DMS53 treated with DMSO at 0.1 percent for 48 hours (cell line): ENCODE measurements at regions not wholly inside any gene's neighbourhood (a gene's known extent, or its start where the extent isn't known, plus 50 kb on each side); places are given as distances from the start of the nearest gene placed in this dataset.
"Not testable (repeated sequence)": the region's sequence is repeated elsewhere in the genome, so short reads cannot be mapped to it uniquely, and the experiment has no call there.

Experiments
- DNase-seq: peaks from one replicate; lab custom pipeline; 2025; ENCODE audit not compliant: unreplicated experiment; lab: John Stamatoyannopoulos, UW

- no peak for DNase-seq
These were observed 1232.5 kb upstream of the SEL1L start for GRCh38 chr14:82766123-82766522.

- no peak for DNase-seq
These were observed 1233.3 kb upstream of the SEL1L start for GRCh38 chr14:82766996-82767395.

GRCh38 chr14:82776958-82777357 lies 1243.3 kb upstream of the SEL1L start:
- no peak for DNase-seq

GRCh38 chr14:82778008-82778590 lies 1244.4 kb upstream of the SEL1L start:
- DNase-seq: no peak

GRCh38 chr14:82778601-82779000 lies 1244.9 kb upstream of the SEL1L start:
- no peak for DNase-seq

DNA sequence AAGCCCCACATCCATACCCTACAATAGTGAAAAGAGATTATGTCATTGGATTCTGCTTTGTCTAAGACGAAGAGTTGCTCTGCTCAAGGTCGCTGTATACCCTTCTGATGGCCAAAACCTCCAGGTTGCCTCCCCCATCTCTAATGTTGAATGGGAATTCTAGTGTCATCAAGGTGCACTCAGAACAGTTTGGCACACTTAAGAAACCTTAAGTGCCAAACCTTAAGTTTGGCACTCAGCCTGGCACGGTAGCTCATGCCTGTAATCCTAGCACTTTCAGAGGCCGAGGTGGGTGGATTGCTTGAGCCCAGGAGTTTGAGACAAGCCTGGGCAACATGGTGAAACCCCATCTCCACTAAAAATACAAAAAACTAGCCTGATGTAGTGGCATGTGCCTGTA lies 1245.6 kb upstream of the SEL1L start:
- DNase-seq: no peak

- no peak for DNase-seq
These were observed 1252.3 kb upstream of the SEL1L start for GRCh38 chr14:82785756-82786482.

DNA sequence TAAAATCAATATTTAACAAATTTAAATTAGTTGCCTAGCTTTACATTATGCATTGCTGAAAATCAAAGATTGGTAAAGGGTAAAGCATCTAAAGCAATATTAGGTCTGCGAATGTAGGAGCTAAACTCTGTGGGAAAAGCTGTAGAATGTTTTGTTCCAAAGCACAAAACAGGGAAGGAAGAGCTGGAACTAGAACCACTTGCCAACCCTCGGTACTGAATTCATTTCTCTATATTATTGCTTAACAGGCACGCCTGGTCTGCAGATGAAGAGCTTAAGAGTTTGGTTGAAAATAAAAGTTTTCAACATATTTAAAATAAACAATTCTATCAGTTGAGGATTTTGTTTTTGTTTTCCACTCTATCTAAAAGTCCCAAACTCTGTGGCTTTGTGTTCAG lies 1252.8 kb upstream of the SEL1L start:
- DNase-seq: no peak

DNA sequence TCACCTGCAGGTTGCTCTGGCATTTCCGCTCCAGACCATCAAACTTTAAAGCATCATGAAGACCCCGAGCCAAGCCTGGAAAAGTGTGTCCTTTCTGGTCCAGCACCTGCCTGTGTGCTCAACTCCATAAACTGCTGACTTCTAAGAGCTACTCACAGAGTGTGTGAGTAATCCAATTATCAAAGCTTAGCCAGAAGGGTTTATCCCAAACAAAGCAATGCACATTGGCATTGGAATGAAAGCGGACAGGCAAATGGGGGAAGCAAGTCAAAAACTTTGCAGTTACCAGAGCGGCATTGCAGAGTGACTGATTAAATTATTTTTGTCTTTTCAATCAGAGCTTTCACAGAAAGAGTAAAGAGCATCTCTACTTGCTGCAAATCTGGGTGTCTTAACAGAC lies 1262.4 kb upstream of the SEL1L start:
- no peak for DNase-seq

DNA sequence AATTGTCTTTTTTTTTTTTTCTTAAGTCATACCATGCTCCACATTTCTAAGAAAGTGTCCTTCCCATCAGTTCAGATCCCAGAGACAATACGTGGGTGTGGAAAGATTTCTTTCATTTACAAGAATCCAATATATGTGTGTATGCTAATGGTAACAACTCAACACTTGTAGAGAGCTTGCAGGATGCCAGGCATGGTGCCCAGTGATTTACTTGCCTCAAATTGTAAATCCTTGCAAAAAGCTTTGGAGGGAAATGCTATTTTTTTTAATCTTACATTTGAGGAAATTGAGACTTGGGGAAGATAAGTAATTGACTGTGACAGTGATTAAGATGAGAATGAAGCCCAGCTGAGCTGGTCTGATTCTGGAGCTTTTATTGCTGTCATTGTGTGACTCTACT lies 1264.6 kb upstream of the SEL1L start:
- no peak for DNase-seq

DNA sequence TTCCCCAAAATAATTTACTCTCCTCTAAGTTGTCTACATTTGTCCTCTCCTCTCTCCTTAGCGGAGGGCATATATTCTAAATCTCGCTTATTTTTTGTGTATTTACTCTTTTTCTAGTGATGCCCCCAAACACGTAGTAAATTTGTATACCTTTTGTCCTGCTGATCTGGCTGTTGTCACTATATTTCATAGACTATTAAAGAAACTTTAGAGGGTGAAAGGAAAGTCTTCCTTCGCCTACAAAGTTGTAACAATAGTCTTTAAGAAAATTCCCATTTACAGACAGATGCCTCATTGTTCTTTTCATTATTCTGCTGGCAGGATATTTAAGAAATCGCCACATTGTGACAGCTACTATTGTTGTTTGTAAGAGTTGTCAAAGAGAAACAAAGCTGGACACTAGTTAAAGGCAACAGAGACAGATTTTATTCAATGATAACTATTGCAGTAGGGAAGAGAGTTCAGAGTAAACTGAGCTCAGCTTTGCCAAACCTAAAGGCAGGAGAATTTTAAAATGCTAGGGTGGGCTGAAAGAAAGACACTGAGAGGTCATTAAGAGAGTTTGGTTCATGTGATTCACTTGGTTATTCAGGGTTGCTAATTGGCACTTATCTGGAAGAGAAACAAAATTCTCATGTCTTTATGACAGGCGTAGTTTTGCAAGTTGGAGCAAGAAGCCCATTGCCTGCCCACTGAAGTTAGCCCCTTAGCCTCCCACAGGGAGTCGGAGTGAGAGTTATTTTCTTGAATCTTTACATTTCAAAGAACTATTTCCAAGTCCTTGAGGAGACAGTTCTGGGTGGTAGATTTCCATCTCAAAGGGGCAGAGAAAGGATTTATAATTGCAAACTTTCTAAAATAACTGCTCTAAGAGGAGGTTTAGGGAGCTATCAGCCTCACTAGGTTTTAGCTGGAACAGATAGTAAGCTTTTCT lies 1272.5 kb upstream of the SEL1L start:
- no peak for DNase-seq

- no peak for DNase-seq
These were observed 1277.6 kb upstream of the SEL1L start for GRCh38 chr14:82811246-82811645.

- not testable (repeated sequence) for DNase-seq
These were observed 1280.7 kb upstream of the SEL1L start for GRCh38 chr14:82814339-82814738.

DNA sequence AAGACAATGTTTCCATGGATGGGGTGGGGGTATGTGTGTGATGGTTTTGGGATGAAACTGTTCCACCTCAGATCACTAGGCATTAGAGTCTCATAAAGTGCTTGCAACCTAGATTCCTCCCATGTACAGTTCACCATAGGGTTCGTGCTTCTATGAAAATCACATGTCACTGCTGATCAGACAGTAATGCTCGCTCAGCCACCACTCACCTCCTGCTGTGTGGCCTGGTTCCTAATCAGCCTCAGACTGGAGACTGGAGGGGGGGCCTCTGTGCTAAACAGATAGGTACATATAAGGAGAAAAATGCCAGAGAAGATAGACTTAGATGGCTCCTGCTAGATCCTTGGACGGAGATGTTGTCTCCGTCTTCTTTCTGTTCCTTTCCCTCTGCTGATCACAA lies 1296.9 kb upstream of the SEL1L start:
- DNase-seq: no peak

DNA sequence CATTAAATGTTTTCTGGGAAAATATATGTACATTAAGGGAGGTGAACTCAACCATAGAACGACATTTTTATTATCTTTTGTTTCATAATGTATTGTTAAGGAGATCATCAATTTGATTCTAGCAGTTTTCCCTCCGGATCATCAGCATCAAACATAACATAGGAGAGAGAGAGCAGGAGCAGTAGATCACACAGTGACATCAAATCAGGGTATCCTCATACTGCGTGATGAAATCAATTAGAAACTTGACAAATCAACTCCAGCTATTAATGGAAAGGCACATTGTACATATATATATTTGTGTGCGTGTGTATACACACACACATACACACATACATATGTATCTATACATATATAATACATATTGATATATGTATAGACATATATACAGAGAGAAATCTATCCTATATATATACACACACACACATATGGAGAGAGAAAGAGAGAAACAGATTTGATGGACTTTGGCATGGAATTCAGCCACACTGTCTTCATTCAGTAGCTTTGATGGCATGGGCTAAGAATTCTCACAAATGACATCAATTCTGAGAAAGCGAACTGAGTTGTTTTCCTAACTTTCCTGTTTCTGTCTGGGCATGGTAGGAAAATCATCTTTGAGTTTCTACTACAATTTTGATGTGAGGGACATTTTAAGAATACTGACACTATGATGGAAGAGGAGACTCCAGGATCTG lies 1302.8 kb upstream of the SEL1L start:
- DNase-seq: no peak

DNA sequence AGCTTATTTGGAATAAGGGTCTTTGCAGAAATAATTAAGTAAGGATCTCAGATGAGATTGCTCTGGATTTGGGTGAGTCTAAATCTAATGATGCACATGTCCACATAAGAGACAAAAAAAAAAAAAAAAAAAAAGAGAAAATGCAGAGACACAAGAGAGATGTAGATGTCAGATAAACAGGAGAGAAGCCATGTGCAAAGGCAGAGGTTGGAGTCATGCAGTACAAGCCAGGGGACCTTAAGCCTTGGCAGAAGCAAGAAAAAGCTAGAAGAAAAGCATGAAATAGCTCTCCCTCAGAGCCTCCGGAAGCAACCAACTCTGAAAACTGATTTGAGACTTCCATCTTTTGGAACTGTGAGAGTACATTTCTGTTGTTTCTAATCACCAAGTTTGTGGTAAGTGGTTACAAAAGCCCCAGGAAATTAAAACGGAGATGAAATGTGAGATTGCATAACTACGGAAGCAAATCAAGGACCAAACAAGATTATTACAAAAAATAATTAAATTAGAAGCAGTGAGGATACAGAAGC lies 1304.0 kb upstream of the SEL1L start:
- no peak for DNase-seq

GRCh38 chr14:82850576-82850975 lies 1316.9 kb upstream of the SEL1L start:
- DNase-seq: no peak

GRCh38 chr14:82854131-82854530 lies 1320.5 kb upstream of the SEL1L start:
- no peak for DNase-seq

DNA sequence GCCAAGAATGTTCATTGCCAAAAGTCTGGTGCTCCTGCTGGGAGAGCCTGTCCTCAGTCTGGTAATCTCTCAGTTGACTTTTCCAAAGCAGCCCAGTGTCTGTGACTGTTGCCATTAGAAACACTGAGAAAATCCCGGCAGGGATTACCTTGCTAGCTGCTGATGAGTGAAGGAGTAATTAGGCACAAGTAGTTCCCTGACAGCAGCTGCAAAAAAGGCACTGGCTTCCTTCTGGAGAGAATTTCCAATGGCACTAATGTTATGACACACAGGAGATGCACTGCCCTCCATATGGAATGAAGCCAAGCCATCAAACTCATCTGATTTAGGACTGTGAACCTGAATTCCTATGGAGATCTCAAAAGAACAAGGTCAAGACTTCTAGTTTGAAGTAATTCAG lies 1321.2 kb upstream of the SEL1L start:
- DNase-seq: no peak

GRCh38 chr14:82855912-82856391 lies 1322.3 kb upstream of the SEL1L start:
- DNase-seq: no peak

- DNase-seq: no peak
These were observed 1327.7 kb upstream of the SEL1L start for GRCh38 chr14:82861313-82861712.
